Adrenal gland (tissue), 9 donors: ENCODE measurements at regions not wholly inside any gene's neighbourhood (a gene's known extent, or its start where the extent isn't known, plus 50 kb on each side); places are given as distances from the start of the nearest gene placed in this dataset.

ENCODE experiments used
- DNase-seq, 7 donors: peaks; one replicate each; pipeline ENCODE4 v3.0.0-alpha.2; 2019 to 2020
- H3K27ac ChIP-seq, 5 donors: fragments of 200-600 bp; sonication (generic) in 4 of 5; 1 replicate in 3 of 5; 2 replicates in 2 of 5; pipeline versions ENCODE4 v1.5.1 to v1.8.0; 2016 to 2020; ENCODE audit warnings: mild to moderate bottlenecking in 1 of 5
- H3K27me3 ChIP-seq: fragments of 200-600 bp; 2 replicates; pipeline ENCODE4 v1.8.0; 2021
- H3K36me3 ChIP-seq, 2 donors: fragments of 200-600 bp; replicated peaks in 1 of 2; 1 replicate in 1 of 2; 2 replicates in 1 of 2; pipeline versions ENCODE4 v1.5.1 to v1.8.0; 2018 to 2022
- H3K4me1 ChIP-seq, 2 donors: fragments of 200-600 bp; replicated peaks in 1 of 2; 1 replicate in 1 of 2; 2 replicates in 1 of 2; pipeline versions ENCODE4 v1.5.1 to v1.8.0; 2018 to 2021
- H3K4me3 ChIP-seq, 4 donors: fragments of 200-600 bp; sonication (generic) in 3 of 4; one replicate each; pipeline ENCODE4 v1.5.1; 2016 to 2018
- H3K9me3 ChIP-seq, 3 donors: fragments of 200-600 bp; sonication (generic) in 1 of 3; replicated peaks in 1 of 3; 1 replicate in 2 of 3; 2 replicates in 1 of 3; pipeline versions ENCODE4 v1.5.1 to v1.8.0; 2016 to 2021
- POLR2A ChIP-seq, 2 donors: fragments of 450-650 bp; IDR thresholded peaks; one replicate each; pipeline ENCODE4 v1.6.1; 2017; ENCODE audit warnings: antibody characterized with exemption in 2 of 2, mild to moderate bottlenecking in 2 of 2, moderate library complexity in 1 of 2
- WGBS, 4 donors: extraction: QIAGEN DNeasy Blood & Tissue Kit in 2 of 4; methylation state at CpG; one replicate each; pipeline versions ENCODE4 v1.1.5 to v1.1.7; 2013 to 2017; 5-methylcytosine and 5-hydroxymethylcytosine counted together
- intact Hi-C, 2 donors: fragments of 100-400 bp; cut with DNase I; formaldehyde crosslinking; loops; one replicate each; pipeline versions ENCODE4 v1.14.1 to v1.15.0; 2022 to 2023
- TF ChIP-seq, protein P1 (sequence below), 6 experiments: fragments of 450-650 bp in 4 of 6; fragments of 200-600 bp in 2 of 6; sonication (generic) in 1 of 6; IDR thresholded peaks; 1 replicate in 5 of 6; 2 replicates in 1 of 6; pipeline versions ENCODE4 v1.5.1 to v1.8.0; 2016 to 2021; ENCODE audit warnings: antibody characterized with exemption in 6 of 6, mild to moderate bottlenecking in 2 of 6, moderate library complexity in 1 of 6
- donor health status: healthy with polysubstance abuse.
- donor health status: Bipolar disorder and iron deficiency.
- donor health status: DM: yes; HTN: yes; CAD: no.
- donor health status: DM: no; HTN: no; CAD: no.
- donor health status: DM: no; HTN: no; CAD: no.

DNA sequence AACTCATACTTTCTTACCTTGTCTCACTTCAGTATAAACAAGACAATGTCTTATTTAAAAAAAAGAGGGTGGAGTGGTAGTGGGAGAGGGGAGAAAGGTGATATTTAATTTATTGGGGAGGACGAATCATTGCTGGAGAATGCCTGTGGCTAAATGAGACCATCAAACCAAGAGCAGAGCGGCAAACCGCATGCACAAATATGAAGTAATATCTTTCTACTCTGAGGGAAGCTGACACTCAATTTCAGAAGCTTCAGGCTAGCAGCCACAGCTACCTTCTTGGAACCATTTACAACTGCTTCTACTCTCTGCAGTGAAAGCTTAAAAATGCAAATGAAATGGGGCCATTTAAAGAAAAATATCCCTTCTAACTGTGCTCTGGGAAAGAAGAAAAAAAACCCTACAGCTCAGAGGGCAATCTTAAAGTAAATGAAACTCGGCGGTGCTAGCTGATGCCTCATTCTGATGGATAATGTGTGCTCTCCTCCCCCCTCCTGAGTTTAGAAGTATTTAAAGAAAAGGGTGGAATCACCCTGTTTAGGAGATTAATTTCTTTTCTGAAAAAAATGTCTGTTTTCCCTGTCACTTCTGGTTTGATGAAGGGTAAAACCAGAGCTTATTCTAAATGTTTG lies 178.2 kb upstream of the CAMK1G start:
- TF ChIP-seq, protein P1, sequence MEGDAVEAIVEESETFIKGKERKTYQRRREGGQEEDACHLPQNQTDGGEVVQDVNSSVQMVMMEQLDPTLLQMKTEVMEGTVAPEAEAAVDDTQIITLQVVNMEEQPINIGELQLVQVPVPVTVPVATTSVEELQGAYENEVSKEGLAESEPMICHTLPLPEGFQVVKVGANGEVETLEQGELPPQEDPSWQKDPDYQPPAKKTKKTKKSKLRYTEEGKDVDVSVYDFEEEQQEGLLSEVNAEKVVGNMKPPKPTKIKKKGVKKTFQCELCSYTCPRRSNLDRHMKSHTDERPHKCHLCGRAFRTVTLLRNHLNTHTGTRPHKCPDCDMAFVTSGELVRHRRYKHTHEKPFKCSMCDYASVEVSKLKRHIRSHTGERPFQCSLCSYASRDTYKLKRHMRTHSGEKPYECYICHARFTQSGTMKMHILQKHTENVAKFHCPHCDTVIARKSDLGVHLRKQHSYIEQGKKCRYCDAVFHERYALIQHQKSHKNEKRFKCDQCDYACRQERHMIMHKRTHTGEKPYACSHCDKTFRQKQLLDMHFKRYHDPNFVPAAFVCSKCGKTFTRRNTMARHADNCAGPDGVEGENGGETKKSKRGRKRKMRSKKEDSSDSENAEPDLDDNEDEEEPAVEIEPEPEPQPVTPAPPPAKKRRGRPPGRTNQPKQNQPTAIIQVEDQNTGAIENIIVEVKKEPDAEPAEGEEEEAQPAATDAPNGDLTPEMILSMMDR (IDR thresholded peaks at IDR 0.05): no peak
- no peak for TF ChIP-seq POLR2A (IDR thresholded peaks at IDR 0.05)
- WGBS, 4 donors: 27 to 41% (median 34%) methylated on average over 5 of the region's 5 CpGs
- H3K27me3 ChIP-seq: peaks cover 3% of the 10 kb centered on the region
- no peak overlapping the region for H3K4me3 ChIP-seq
- H3K27ac ChIP-seq: no peak overlapping the region
- no peaks in the 10 kb centered on the region for H3K4me1 ChIP-seq
- intact Hi-C loops: no loop called here
- no peaks in the 10 kb centered on the region for H3K9me3 ChIP-seq
- DNase-seq: no peak
- H3K36me3 ChIP-seq: no peaks in the 10 kb centered on the region

DNA sequence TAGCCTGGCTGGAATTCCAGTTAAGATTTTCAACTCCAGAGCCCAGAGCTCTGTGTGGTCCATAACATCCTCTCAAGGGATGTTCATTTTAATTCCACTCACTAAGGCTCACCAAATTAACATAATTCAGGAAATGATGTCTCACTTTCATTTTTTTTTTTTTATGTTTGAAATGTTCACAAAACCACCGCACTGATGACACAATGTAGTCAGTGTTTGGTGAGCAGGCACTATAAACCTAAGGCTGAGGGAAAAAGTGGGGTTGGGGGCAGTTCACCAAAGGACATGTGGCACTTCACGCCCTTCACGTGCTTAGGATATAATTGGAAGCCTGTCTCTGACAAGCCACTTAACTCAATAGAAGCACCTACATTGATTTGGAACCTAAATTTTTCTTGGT lies 177.3 kb upstream of the CAMK1G start:
- no peak for DNase-seq
- Histone ChIP-seq H3K4me3 (no peak overlapping the region), H3K27me3 (peaks cover 3% of the 10 kb centered on the region), H3K27ac (no peak overlapping the region), H3K9me3 (no peaks in the 10 kb centered on the region), H3K36me3 (no peaks in the 10 kb centered on the region), H3K4me1 (no peaks in the 10 kb centered on the region)
- 38 to 63% (median 51%) methylated on average over 3 of the region's 3 CpGs for WGBS, 4 donors
- TF ChIP-seq POLR2A (IDR thresholded peaks at IDR 0.05): no peak
- TF ChIP-seq, protein P1 (IDR thresholded peaks at IDR 0.05): no peak
- intact Hi-C loops: no loop called here

DNA sequence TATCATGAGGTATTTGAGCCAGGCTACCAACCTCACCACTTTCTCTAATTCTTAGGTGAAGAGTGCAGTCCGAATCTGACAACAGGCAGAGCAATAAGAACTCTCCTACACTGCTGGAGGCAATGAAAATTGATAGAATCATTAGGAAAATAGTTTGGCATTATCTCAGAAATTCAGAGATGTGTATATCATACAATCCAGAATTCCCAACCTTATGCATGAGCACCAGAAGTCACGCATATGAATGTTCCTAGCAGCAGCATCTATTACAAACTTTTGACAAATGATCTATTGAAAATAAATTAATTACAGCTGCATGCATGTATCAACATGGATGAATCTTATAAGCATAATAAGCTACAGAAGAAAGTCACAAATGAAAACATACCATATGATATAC lies 176.9 kb upstream of the CAMK1G start:
- Histone ChIP-seq H3K27ac (no peak overlapping the region), H3K9me3 (no peaks in the 10 kb centered on the region), H3K36me3 (no peaks in the 10 kb centered on the region), H3K27me3 (peaks cover 3% of the 10 kb centered on the region), H3K4me1 (no peaks in the 10 kb centered on the region), H3K4me3 (no peak overlapping the region)
- DNase-seq: no peak
- 69 to 78% (median 75%) methylated on average over 2 of the region's 2 CpGs for WGBS, 4 donors
- intact Hi-C loops: no loop called here
- TF ChIP-seq, protein P1 (IDR thresholded peaks at IDR 0.05): no peak
- no peak for TF ChIP-seq POLR2A (IDR thresholded peaks at IDR 0.05)

DNA sequence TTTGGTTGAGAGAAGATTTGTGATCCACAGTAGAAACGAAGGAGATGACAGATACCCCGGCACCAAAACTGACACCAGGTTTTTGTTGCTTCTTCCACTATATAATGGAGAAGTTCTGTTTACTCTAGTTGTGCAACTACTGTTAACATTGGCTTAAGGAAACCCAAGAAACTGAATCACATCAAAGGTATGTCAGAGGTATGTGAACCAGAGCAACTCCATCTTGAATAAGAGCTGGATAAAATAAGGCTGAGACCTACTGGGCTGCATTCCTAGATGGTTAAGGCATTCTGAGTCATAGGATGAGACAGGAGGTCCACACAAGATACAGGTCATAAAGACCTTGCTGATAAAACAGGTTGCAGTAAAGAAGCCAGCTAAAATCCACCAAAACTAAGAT lies 173.7 kb upstream of the CAMK1G start:
- H3K36me3 ChIP-seq: no peaks in the 10 kb centered on the region
- intact Hi-C loops: no loop called here
- TF ChIP-seq, protein P1 (IDR thresholded peaks at IDR 0.05): no peak
- TF ChIP-seq POLR2A (IDR thresholded peaks at IDR 0.05): no peak
- no peaks in the 10 kb centered on the region for H3K4me1 ChIP-seq
- WGBS, 4 donors: 56 to 75% (median 73%) methylated on average over 2 of the region's 2 CpGs
- no peak overlapping the region for H3K27ac ChIP-seq
- H3K27me3 ChIP-seq: no peaks in the 10 kb centered on the region
- no peak for DNase-seq
- H3K4me3 ChIP-seq: no peak overlapping the region
- no peaks in the 10 kb centered on the region for H3K9me3 ChIP-seq
